GM18517 (cell line): ENCODE measurements at regions not wholly inside any gene's neighbourhood (a gene's known extent, or its start where the extent isn't known, plus 50 kb on each side); places are given as distances from the start of the nearest gene placed in this dataset.

Experiments used
- ATAC-seq: cut with Tn5 transposase; IDR thresholded peaks from one replicate; pipeline ENCODE4 v1.9.1; 2021; ENCODE audit warnings: mild to moderate bottlenecking, moderate library complexity; ENCODE audit not compliant: unreplicated experiment

DNA sequence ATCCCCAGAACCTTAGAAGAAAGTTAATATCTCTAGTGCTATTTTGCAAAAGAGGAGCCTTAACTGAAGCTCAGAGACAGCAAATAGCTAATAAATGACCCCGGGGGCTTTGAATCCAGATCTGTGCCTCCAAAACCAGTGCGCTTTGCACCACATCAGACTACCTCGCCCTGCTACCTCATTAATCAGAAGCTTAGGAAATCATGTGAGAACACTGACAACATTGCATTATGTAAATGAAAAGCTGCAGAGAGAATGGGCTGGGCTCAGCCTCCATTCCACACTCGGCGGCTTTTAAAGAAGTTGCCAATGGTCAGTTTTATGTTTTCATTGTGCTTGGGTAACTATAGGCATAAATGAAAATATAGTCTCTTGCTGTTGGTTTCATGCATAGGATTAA lies 54.0 kb upstream of the STMND1 start:
- no peak for ATAC-seq

DNA sequence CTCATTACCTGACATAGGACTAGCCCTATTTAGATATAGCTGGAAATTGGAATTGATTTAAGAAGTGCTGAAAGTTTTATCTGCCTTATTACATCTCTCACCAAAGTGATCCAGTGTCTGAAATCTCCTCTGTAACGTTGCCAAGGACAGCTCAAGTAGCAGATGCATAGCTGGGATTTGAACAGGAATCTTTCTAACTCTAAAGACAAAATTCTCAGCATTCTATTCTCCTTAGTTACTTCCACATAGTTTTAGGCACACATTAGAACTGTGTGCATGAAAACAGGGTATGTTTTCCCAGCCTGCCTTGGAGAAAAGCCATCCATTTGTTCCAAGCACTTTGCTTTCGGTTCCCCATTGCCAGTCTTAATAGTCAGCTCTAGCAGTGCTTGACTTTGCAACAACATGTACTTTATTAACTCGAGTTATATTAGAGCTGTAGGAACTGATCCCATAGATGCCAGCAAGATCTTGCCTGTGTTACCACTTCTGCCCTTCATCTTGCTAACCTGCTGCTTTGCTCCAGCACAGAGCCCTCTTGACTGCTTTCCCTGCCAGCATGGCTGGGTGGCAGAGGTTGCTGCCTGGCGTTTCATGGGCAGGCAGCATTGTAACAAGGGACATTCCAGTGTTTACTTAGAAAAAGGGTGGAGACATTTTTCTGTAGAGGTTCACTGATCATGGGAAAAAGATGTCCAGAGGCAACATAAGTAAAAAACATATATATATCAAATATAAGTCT lies 56.1 kb upstream of the STMND1 start:
- ATAC-seq, result no peak

DNA sequence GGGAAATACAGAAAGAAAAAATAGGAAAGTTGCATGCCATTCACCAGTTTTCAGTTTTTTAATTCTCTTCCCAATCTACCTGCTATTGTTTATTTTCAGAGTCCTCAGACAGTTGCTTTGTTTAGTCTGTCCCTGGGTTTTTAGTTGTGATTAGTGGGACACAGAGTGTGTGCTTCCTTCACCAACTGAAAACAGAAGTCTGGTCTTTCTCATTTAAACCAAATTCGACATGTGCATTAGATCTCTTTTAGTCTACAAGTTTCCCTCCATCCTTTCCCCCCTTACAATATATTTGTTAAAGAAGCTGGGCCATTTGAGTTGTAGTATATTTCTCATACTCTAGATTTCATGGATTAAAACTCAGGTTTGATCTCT lies 58.7 kb upstream of the STMND1 start:
- ATAC-seq, result no peak

DNA sequence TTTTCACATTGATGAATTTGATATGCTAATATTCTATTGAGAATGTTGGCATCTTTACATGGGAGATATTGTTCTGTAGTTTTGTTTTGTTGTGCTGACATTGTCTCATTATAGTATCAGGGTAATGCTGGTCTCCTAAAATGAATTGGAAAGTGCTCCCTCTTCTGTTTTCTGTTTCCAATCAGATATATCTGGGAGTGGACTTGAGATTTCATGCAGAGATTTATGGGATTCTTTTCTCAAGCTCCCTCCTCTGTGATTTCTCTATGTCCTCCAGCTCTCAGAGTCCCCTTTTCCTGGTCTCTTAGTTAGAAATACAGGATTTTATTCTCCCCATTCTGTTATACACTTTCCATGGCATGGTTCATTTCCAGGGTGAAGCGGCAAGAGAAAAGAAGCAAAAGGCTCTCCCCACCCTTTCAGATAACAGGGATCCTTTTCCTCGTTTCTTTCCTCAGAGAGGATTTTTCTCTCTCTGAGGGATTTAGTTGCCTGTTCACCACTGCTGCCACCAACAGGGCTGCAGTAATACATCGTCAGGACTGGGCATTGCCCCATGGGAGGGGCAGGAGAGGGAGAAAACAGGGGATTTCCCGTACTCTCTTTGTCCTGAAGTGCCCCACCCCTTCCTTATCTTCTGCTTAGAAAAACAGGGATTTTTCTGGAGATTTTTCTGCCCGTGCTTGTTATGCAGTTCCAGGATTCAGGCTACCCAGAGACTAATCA lies 59.3 kb upstream of the STMND1 start:
- ATAC-seq, result no peak

DNA sequence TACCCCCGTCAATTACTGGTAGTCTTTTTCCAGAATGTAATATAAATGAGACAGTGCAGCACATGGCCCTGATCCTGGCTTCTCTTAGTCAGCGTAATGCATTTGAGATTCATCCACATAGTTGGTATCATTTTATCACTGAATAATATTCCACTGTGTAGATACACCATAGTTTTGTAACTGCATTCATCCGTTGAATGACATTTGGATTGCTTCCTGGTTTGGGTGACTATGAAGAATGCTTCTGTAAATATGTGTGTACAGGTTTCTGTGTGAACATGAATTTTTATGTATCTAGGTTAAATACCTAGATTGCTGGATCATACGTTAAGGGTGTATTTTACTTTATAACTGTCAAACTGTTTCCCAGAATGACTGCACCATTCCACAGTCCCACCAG lies 62.6 kb upstream of the STMND1 start:
- ATAC-seq, result no peak

DNA sequence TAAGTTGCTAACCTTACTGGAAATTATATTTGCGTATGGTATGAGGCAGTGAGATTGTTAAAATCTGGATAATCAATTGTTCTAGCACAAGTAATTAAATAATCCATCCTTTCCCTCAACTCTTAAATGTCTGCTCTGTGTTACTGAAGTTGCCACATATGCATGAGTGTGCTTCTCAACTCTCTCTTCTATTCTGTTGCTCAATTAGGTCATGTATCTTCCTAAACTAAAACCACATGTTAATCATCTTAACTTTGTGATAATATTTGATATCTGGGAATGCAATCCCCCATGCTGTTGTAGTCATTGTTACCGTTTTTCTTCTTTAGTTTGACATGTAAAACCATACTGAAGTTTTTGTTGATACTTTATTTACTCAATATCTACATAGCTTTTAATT lies 63.5 kb upstream of the STMND1 start:
- no peak for ATAC-seq

DNA sequence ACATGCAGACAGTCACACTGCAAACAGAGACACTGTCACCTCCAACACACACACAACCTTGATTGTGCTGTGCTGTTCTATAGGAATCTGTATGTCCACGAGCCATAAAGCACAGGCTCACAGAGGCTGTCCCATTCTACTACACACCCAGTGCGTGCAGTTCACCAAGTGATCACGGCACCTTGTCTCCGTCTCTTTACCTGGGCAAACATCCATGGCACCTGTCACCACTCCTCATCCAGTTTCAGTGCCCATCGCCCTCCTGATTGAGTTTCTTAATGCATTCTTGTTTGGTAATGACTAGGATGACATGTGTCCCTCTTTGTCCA lies 65.8 kb upstream of the STMND1 start:
- no peak for ATAC-seq

DNA sequence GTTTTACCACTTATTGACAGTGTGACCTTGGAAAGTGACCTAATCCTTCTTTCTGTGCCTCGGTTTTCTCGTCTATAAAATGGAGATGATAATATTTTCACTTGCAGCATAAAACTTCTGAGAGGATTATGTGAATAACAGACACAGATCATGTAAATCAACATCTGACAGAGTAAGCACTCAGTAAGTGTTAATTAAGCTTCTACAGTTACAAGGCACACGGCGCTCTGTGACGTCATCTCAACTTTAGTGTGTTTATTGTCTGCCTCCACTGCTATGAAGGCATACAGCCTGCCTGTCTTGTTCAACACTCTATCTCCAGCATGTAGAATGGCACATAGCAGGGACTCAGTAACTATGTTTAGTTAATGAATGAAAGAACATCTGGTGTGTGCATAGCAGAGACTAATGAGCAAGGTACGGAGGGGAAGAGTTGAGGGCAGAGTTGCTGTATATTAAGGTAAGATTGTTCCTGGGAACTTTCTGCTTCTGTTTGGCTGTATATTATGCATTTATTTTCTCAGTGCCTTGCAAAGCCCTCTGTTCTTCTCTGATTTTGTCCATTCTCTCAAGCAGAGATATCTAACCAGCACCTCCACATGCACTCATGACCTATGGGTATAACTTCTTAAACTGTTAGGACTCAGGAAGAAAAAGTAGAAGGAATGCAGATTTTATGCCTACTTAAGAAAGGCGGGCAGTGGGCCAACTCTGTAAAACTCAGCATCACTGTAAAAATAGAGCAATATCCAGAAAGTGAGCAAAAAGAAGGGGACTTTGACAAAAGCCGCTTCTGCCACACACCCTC lies 66.4 kb upstream of the STMND1 start:
- no peak for ATAC-seq

DNA sequence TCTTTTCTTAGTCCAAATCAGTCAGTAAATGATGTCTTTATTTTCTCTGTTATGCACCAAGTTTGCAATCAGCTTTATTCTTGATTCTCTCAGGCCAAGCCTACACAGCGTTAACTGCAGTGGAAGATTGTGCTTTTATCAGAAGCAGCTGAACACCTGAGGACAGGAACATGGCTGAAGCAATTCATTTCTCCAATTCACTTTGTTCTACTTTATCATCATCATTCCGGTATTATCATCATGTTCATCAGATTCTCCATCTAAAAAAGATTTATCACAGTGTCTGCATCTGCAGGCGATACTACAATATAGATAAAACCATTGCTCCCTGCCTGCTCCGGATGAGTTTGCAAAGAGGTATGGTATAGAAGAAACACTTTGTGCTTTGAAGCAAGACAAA lies 68.1 kb upstream of the STMND1 start:
- no peak for ATAC-seq

DNA sequence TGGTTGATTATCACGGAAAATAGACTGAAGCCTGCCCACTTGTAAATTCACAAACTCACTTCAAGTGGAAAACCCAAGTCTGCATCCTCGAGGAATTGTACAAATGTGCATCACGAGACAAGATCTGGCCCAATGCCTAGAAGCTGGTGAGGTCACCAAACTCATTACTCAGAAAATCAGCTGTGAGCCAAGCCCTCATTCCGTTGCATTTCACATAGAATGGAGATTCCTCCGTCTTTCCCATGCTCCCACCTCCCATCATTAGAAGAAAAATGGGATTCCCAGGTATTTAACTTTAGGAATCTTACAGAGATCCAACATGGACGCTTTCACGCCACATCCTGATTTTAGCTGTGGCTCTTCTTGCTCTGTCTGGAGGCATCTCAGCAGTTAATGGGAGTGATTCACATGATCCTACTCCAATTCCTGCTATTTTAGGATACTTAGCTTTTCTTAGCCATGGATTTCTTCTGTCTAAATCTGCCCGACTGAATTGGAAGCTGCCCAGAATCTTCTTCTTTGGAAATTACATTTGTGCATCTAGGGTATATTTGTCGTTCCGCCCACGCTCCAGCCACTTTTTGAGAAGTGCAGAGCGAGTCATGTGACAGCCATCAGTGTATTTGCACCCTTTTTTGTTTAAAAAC lies 68.7 kb upstream of the STMND1 start:
- ATAC-seq, result no peak

DNA sequence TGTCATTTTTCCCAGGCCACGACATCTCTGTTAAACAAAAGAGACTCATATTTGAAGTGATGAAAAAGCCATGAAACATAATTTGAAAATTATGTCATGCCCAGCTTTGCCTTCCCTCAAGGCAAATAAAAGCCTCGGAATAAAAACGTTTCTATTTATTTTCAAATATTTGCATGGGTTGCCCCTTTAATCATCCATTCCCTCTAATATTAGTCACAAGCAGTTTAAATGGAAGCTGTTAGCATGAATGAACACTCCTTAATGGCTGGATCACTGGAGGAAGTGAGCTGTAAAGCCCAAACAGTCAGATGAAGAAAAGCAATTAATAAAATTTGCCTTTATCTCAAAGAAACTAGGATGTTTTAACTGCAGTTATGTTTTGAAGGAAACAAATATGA lies 69.3 kb upstream of the STMND1 start:
- no peak for ATAC-seq

DNA sequence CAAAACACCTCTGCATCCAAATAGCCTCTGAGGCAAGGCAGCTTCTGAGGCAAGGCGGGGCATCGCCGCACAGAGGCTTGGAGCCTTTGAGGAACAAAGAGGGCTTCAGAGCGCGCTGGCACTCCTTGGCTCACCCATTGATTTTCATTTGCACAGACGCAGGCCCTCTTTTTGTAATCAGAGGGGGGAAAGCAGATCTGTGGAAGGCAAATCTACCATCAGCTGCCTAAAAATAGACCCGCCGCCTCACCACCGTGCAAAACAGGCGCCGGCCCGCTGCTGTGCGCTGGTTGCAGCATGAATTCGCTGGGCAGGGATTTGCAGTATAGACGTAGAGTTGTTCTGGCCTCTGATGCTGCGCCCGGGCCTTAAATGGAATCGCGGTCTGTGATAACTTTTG lies 69.9 kb upstream of the STMND1 start:
- no peak for ATAC-seq

DNA sequence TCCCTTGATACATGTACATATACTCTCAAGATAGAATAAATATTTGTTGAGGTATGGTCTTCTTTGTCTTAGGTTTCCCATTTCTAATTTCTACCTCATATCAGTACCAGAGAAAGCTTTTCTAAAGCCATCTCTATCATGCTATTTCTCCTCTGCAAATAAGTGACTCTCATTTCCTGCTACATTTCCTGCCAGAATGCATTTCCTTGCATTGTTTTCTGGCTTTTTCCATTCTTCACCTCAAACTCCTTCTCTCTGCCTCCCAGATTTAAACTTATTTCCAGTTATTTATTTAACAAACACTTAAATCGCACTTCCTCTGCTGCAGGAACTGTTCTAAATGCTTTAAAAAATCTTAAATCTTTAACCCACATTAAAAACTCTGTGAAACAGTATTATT lies 74.4 kb upstream of the STMND1 start:
- no peak for ATAC-seq

DNA sequence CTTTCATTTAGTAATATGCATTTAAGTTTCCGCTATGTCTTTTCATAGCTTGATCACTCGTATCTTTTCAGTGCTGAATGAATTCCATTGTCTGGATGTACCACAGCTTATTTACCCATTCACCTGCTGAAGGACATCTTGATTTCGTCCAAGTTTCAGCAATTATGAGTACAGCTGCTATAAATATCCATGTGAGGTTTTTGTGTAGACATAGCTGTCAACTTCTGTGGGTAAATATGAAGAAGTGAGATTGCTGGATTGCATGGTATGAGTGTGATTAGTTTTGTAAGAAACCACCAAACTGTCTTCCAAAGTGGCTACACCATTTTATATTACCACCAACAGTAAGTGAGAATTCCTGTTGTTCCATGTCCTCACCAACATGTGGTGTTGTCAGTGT lies 79.2 kb upstream of the STMND1 start:
- peak; percentile 67 for ATAC-seq

DNA sequence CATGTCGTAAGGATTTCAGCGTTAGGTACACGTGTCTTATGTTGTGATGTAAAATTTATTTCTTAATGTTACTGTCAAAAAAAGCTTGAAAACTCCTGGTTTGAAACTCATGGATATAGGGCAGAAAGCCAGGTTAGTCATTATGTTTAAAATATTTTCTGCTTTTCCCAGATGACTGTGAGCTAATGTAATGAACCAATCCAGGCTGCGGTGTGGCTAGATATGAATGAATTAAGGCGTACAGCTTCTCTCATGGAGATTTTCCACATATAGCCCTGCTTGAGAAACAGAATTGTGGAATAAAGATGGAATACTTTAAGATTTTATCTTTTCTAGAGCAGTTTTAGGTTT lies 80.3 kb upstream of the STMND1 start:
- no peak for ATAC-seq

DNA sequence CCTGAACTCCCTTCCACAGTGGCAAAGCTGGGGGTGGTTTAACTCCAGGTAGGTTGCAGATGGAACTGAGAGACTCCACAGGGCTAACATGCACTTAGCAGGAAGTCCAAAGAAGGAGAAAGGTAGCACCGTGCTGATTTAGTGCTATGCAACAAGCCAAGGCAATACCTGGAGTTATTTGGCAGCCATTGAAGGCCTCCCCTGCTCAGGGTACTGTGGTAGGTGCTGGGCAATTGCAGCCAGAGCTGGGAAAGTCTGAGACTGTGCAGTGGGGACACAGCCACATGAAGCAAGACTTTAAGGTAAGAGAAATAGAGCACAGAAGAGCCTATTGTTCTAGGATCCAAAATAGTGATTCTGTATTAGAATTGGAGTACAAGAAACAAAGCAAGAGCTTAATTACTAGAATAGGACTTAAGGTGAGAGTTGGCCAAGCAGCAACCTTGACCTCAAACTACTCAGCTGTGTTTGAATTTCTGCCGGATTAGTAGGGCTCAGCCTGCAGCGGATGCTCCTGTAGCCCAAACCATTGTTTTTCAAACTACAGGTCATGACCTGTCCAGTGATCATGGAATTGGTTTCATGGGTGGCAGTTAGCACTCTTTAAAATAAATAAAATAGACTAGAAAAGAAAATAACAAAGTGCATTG lies 80.8 kb upstream of the STMND1 start:
- no peak for ATAC-seq

DNA sequence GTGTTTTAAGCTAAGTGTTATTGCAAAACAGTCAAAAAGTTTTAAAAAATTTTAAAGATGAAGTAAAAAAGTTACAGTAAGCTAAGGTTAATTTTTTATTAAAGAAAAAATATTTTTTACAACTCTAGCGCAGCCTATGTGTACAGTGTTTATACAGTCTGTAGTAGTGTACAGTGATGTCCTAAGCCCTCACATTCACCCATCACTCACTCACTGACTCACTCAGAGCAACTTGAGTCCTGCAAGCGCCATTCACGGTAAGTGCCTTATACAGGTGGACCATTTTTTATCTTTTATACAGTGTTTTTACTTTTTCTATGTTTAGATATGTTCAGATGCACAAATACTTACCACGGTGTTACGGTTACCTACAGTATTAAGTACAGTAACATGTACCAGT lies 83.4 kb upstream of the STMND1 start:
- ATAC-seq, result no peak

DNA sequence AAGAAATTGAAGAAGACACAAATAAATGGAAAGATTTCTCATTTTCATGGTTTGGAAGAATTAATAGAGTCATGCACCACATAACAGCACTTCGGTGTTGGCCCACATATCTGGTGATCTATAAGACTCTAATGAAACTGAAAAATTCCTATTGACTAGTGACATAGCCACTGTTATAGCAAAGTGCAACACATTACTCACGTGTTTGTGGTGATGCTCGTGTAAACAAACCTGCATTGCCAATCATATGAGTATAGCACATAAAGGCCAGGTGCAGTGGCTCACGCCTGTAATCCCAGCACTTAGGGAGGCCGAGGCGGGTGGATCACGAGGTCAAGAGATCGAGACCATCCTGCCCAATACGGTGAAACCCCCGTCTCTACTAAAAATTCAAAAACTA lies 84.4 kb upstream of the STMND1 start:
- no peak for ATAC-seq

DNA sequence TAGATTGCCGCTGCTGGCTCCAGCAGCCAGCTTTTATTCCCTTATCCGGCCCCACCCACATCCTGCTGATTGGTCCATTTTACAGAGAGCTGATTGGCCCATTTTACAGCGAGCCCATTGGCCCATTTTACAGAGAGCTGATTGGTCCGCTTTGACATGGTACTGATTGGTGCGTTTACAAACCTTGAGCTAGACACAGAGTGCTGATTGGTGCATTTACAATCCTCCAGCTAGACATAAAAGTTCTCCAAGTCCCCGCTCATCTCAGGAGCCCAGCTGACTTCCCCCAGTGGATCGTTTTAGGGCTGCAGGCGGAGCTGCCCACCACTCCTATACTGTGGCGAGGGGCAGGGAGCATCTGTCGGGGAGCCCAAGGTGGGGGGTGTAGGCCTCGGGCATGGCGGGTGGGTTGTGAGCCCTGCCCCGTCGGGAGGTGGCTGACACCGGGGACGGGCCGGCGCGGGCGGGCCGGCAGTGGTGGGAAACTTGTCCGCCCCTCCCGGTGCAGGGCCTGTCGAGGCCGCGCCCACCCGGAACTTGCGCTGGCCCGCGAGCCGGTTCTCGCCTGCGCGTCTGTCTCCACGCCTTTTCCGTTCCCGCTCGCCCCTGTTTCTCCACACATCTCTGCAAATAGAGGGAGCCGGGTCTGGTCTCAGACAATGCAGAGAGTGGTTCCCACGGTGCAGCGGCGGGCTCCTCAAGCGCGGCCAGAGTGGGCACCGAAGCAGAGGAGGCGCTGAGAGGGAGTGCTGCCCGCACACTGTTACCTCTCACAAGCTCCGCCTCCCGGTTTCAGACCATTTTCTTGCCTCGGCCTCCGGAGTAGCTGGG lies 86.1 kb upstream of the STMND1 start:
- ATAC-seq, result no peak

DNA sequence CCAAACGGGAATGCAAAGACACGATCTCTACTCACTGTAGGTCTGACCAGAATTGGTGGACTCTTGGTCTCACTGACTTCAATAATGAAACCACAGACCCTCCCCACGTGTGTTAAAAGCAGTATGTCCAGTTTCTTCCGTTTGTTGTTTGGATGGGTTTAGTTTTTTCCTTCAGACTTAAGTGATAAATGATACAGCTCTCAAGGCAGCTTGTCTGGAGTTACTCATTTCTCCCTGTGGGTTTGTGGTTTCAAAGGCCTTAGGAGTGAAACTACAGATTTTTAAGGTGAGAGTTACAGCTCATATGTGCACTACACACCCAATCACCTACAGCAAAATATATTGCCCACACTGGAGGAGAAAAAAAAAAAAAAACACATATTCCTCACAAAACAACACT lies 86.7 kb upstream of the STMND1 start:
- ATAC-seq, result peak; percentile 80
